HG03558 (cell line): ENCODE measurements at regions not wholly inside any gene's neighbourhood (a gene's known extent, or its start where the extent isn't known, plus 50 kb on each side); places are given as distances from the start of the nearest gene placed in this dataset.

Experiments used
- ATAC-seq: cut with Tn5 transposase; IDR thresholded peaks from one replicate; pipeline ENCODE4 v1.9.1; 2021; ENCODE audit warnings: moderate number of reproducible peaks; ENCODE audit not compliant: unreplicated experiment; ENCODE audit errors: extremely low read depth

- ATAC-seq: no peak
Observed at GRCh38 chr14:42027271-42027670, 420.6 kb downstream of the LRFN5 start.

GRCh38 chr14:42023452-42023851 is 416.8 kb downstream of the LRFN5 start:
- ATAC-seq: no peak

- ATAC-seq: no peak
Observed at GRCh38 chr14:42014301-42014700, 407.6 kb downstream of the LRFN5 start.

GRCh38 chr14:42013559-42013958 is 406.9 kb downstream of the LRFN5 start:
- no peak for ATAC-seq

GRCh38 chr14:42013153-42013552 is 406.5 kb downstream of the LRFN5 start:
- no peak for ATAC-seq

GRCh38 chr14:42011221-42011620 is 404.5 kb downstream of the LRFN5 start:
- no peak for ATAC-seq

- ATAC-seq: no peak
Observed at GRCh38 chr14:42004321-42004720, 397.6 kb downstream of the LRFN5 start.

- no peak for ATAC-seq
Observed at GRCh38 chr14:42002141-42002540, 395.5 kb downstream of the LRFN5 start.

GRCh38 chr14:42001431-42001830 is 394.8 kb downstream of the LRFN5 start:
- no peak for ATAC-seq

GRCh38 chr14:42000450-42000849 is 393.8 kb downstream of the LRFN5 start:
- ATAC-seq: no peak

- no peak for ATAC-seq
Observed at GRCh38 chr14:41993687-41994086, 387.0 kb downstream of the LRFN5 start.

GRCh38 chr14:41986700-41987099 is 380.0 kb downstream of the LRFN5 start:
- ATAC-seq: no peak

- ATAC-seq: no peak
Observed at GRCh38 chr14:41986083-41986645, 379.5 kb downstream of the LRFN5 start.

GRCh38 chr14:41973178-41973577 is 366.5 kb downstream of the LRFN5 start:
- no peak for ATAC-seq

GRCh38 chr14:41972531-41972930 is 365.9 kb downstream of the LRFN5 start:
- ATAC-seq: no peak

- no peak for ATAC-seq
Observed at GRCh38 chr14:41960281-41960680, 353.6 kb downstream of the LRFN5 start.

- ATAC-seq: no peak
Observed at GRCh38 chr14:41957459-41957858, 350.8 kb downstream of the LRFN5 start.
